K562 (cell line): ENCODE measurements at regions not wholly inside any gene's neighbourhood (a gene's known extent, or its start where the extent isn't known, plus 50 kb on each side); places are given as distances from the start of the nearest gene placed in this dataset.

Source experiments
- ATAC-seq: fragments of 200-7000 bp; cut with Tn5 transposase; 3 replicates; pipeline ENCODE4 v1.9.1; 2020; ENCODE audit warnings: moderate library complexity
- BruUV-seq: library from RNA; stranded (reverse); fragments of 400-500 nt; replicated peaks from 2 replicates; lab custom pipeline; 2021; lab: Mats Ljungman, UMichigan
- CTCF ChIA-PET: fragments of 300-600 bp; formaldehyde crosslinking; extraction: SDS; loops from one replicate; lab custom pipeline; 2021; ENCODE audit warnings: low intra/inter-chr PET ratio; lab: Yijun Ruan, JAX
- POLR2A ChIA-PET: fragments of 300-600, 350-650 bp; sonication (Branson Sonifier 250); formaldehyde crosslinking; extraction: SDS; loops from one replicate; lab custom pipeline; 2021; ENCODE audit warnings: antibody characterized with exemption, inconsistent platforms; lab: Yijun Ruan, JAX
- DNase-seq, 4 experiments: peaks; one replicate each; pipeline versions ENCODE4 v3.0.0 to v3.0.0-alpha.2; 2011 to 2018; ENCODE audit warnings: low spot score in 3 of 4, mixed read lengths in 3 of 4; ENCODE audit errors: extremely low read depth in 1 of 4
- FAIRE-seq: peaks from 2 replicates; lab custom pipeline; 2011; peaks lifted over from hg19 to GRCh38; lab: Jason Lieb, UNC
- H2AFZ ChIP-seq: 2 replicates; pipeline ENCODE4 v1.6.0; 2011; ENCODE audit warnings: low read depth, low read length, control low read depth, inconsistent platforms
- H3K27ac ChIP-seq: fragments of 200-600 bp; 3 replicates; pipeline ENCODE4 v1.8.0; 2011; ENCODE audit warnings: low read depth, mild to moderate bottlenecking, control low read depth, inconsistent platforms, low read length, moderate library complexity, mixed read lengths; ENCODE audit errors: extremely low read depth
- H3K27me3 ChIP-seq, 2 experiments: fragments of 300-600 bp in 1 of 2; 2 replicates in 1 of 2; 3 replicates in 1 of 2; pipeline versions ENCODE4 v1.6.0 to v1.8.0; 2011; ENCODE audit warnings: inconsistent platforms in 2 of 2, low read length in 2 of 2, mild to moderate bottlenecking in 1 of 2, mixed read lengths in 1 of 2, moderate library complexity in 1 of 2; ENCODE audit not compliant: control insufficient read depth in 2 of 2, insufficient read depth in 2 of 2
- H3K36me3 ChIP-seq: fragments of 300-600 bp; 3 replicates; pipeline ENCODE4 v1.8.0; 2011; ENCODE audit warnings: mild to moderate bottlenecking, low read length, inconsistent platforms; ENCODE audit not compliant: control insufficient read depth, insufficient read depth
- H3K4me1 ChIP-seq, 2 experiments: fragments of 200-600 bp in 1 of 2; replicated peaks in 1 of 2; 2 replicates in 1 of 2; 3 replicates in 1 of 2; pipeline versions ENCODE4 v1.5.1 to v1.8.0; 2011; ENCODE audit warnings: inconsistent platforms in 2 of 2, low read length in 2 of 2, mild to moderate bottlenecking in 1 of 2, mixed read lengths in 1 of 2, moderate library complexity in 1 of 2; ENCODE audit not compliant: control insufficient read depth in 2 of 2, insufficient read depth in 2 of 2
- H3K4me2 ChIP-seq: 2 replicates; pipeline ENCODE4 v1.6.1; 2011; ENCODE audit warnings: low read length, control low read depth, inconsistent platforms, mixed read lengths; ENCODE audit not compliant: insufficient read depth
- H3K4me3 ChIP-seq: fragments of 200-600 bp; sonication (generic), shearing (Covaris generic); 2 replicates; pipeline ENCODE4 v1.5.1; 2016; ENCODE audit warnings: control low read depth, inconsistent platforms
- H3K79me2 ChIP-seq: fragments of 200-600 bp; 3 replicates; pipeline ENCODE4 v1.8.0; 2011; ENCODE audit warnings: low read length, inconsistent platforms; ENCODE audit not compliant: control insufficient read depth, insufficient read depth
- H3K9ac ChIP-seq, 2 experiments: 2 replicates each; pipeline versions ENCODE4 v1.6.0 to v1.6.1; 2011; ENCODE audit warnings: low read depth in 2 of 2, low read length in 2 of 2, control low read depth in 1 of 2, inconsistent platforms in 1 of 2, mild to moderate bottlenecking in 1 of 2, mixed read lengths in 1 of 2; ENCODE audit not compliant: insufficient read depth in 1 of 2
- H3K9me1 ChIP-seq: one replicate; pipeline ENCODE4 v1.6.0; 2011; ENCODE audit warnings: inconsistent platforms, mild to moderate bottlenecking, low read length, moderate library complexity; ENCODE audit not compliant: control insufficient read depth, insufficient read depth
- H3K9me3 ChIP-seq: replicated peaks from 2 replicates; pipeline ENCODE4 v1.5.1; 2011; ENCODE audit warnings: low read depth, low read length, inconsistent platforms; ENCODE audit not compliant: control insufficient read depth, insufficient read depth
- H4K20me1 ChIP-seq: replicated peaks from 2 replicates; pipeline ENCODE4 v1.6.1; 2011; ENCODE audit warnings: low read length, inconsistent platforms, mixed read lengths; ENCODE audit not compliant: control insufficient read depth, insufficient read depth
- BHLHE40 ChIP-seq: IDR thresholded peaks from 2 replicates; pipeline ENCODE4 v1.6.1; 2011; ENCODE audit warnings: low read length, improper control_type of control experiment
- CBFB ChIP-seq: sonication (generic); formaldehyde crosslinking; IDR thresholded peaks from 2 replicates; pipeline ENCODE4 v1.4.0; 2020; ENCODE audit warnings: mild to moderate bottlenecking, missing genetic modification reagents
- ERF ChIP-seq: fragments of 450-650 bp; formaldehyde crosslinking; IDR thresholded peaks from 2 replicates; pipeline ENCODE4 v1.4.0; 2020; ENCODE audit warnings: mild to moderate bottlenecking, mixed read lengths
- MTA2 ChIP-seq: fragments of 450-650 bp; IDR thresholded peaks from 2 replicates; pipeline ENCODE4 v1.6.1; 2016; ENCODE audit warnings: low read depth
- ZC3H4 ChIP-seq: sonication (generic); formaldehyde crosslinking; IDR thresholded peaks from 2 replicates; pipeline ENCODE4 v1.9.0; 2021; ENCODE audit warnings: missing genetic modification reagents, borderline replicate concordance
- ZNF146 ChIP-seq: IDR thresholded peaks from one replicate; pipeline ENCODE4 v1.6.1; 2018; ENCODE audit warnings: missing compliant biosample characterization; ENCODE audit not compliant: unreplicated experiment
- ZNF408 ChIP-seq: fragments of 250-450 bp; sonication (Bioruptor Pico); IDR thresholded peaks from 2 replicates; pipeline ENCODE4 v1.4.0; 2020; ENCODE audit warnings: low read depth, mild to moderate bottlenecking, moderate library complexity
- ZNF707 ChIP-seq: fragments of 250-450 bp; sonication (Bioruptor Pico); conservative IDR thresholded peaks from 2 replicates; pipeline ENCODE4 v1.8.0; 2022; ENCODE audit warnings: inconsistent platforms, mild to moderate bottlenecking, moderate library complexity
- WGBS: fragments of 100-300 bp; shearing (Covaris generic); methylation state at CpG from one replicate; pipeline ENCODE4 v1.1.6; 2016; ENCODE audit warnings: low coverage, mixed read lengths; ENCODE audit not compliant: insufficient coverage; ENCODE audit errors: missing lambda C conversion rate; 5-methylcytosine and 5-hydroxymethylcytosine counted together
- in situ Hi-C: fragments of 300-500 bp; cut with MboI; formaldehyde crosslinking; loops from 4 replicates; pipeline ENCODE4 v1.15.0; 2018; ENCODE audit warnings: inconsistent platforms, mixed read lengths
- intact Hi-C: fragments of 100-400 bp; cut with micrococcal nuclease; formaldehyde crosslinking; loops from 2 replicates; pipeline ENCODE4 v1.14.2; 2022
- TF ChIP-seq, protein P1 (sequence below): fragments of 450-650 bp; IDR thresholded peaks from 2 replicates; pipeline ENCODE4 v1.6.1; 2016; ENCODE audit warnings: antibody characterized with exemption
- TF ChIP-seq, protein P2 (sequence below): fragments of 200-400 bp; formaldehyde crosslinking; IDR thresholded peaks from 2 replicates; pipeline ENCODE4 v1.6.1; 2017; ENCODE audit warnings: mild to moderate bottlenecking, low read depth, low read length, moderate library complexity
- TF ChIP-seq, protein P3 (sequence below): fragments of 250-450 bp; sonication (Bioruptor Pico); IDR thresholded peaks from 2 replicates; pipeline ENCODE4 v1.8.0; 2022; ENCODE audit warnings: inconsistent platforms

DNA sequence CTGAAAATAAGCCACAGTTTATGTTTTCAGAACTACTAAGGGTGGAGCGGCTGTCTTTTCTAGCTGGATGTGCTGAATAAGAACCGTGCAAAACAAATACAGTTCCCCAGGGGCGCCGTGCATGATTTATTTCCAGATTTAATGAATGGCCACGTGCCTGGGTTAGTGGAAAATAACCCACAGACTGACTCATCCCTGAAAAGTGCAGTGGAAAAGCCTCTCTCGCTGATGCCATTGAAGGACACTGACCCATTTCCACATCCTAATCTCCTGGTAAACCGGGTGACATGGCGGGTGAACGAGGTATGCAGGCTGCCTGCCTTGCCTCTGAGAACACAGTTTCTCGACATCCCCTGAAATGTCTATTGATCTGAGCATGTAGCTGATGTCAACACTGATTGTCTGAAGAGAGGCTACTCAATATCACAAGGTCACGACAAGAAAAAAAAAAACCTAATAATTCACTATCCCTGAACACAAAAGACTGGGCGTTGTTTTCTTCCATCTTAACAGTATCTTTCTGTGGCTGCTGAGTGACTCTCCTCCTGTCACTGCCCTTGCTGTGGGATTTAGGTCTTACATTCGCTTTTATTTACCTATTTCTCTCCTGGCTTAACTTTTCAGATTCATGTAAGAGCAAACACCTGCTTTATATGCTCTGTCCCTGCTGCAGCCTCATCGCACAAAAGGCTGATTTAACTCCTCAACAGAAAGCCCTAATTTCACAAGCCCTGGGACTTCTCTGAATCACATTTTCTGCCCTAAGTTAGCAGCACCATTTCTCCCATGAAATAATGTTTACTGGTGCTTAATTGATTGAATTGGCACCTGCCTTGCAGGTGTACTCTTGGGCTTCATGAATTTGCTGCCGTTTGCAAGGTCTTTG is 76.9 kb upstream of the SCOC start (continued):
- TF ChIP-seq, protein P1, sequence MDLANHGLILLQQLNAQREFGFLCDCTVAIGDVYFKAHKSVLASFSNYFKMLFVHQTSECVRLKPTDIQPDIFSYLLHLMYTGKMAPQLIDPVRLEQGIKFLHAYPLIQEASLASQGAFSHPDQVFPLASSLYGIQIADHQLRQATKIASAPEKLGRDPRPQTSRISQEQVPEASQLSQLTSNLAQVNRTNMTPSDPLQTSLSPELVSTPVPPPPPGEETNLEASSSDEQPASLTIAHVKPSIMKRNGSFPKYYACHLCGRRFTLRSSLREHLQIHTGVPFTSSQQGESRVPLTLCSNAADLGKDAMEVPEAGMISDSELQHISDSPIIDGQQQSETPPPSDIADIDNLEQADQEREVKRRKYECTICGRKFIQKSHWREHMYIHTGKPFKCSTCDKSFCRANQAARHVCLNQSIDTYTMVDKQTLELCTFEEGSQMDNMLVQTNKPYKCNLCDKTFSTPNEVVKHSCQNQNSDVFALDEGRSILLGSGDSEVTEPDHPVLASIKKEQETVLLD, result no peak
- TF ChIP-seq ZNF408 (no peak), ZNF707 (CRISPR knock-in tag) (no peak), MTA2 (no peak), ERF (CRISPR knock-in tag) (no peak), BHLHE40 (no peak), ZC3H4 (CRISPR knock-in tag) (no peak)

DNA sequence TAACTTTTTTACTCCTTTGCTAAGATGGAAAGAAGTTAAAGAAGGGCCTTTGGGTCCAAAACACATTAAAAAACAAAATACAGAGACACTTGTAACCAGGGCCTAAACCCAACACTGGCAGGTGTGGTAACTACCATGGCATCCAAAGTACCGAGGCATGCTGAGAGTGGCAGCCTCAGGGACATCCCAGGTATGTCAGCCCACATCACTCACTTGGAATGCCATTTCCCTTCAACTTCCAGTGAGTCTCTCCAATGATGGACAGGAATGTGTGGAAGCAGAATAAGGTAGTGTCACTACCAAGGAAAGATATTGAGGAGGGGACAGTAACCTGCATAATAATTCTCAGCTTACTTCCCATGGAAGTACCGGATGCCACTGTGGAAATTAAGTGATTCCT is 79.5 kb upstream of the SCOC start:
- 0% methylated on average over 2 of the region's 2 CpGs for WGBS
- ChIA-PET CTCF (no interaction called here), POLR2A (no interaction called here)
- no peak for ATAC-seq
- Histone ChIP-seq H3K9me3 (no peaks in the 10 kb centered on the region), H3K9me1 (no peaks in the 10 kb centered on the region), H2AFZ (no peak overlapping the region), H3K9ac (no peak overlapping the region), H3K36me3 (no peaks in the 10 kb centered on the region), H3K27me3 (peaks cover 5 to 9% of the 10 kb centered on the region in 2 experiments; a peak in 2 of 5 replicates), H3K4me1 (no peaks in the 10 kb centered on the region), H3K4me2 (no peak overlapping the region), H3K4me3 (no peak overlapping the region), H3K27ac (no peak overlapping the region), H4K20me1 (no peaks in the 10 kb centered on the region), H3K79me2 (no peaks in the 10 kb centered on the region)
- no peak for DNase-seq
- intact Hi-C loops, result no loop called here
- no peak for TF ChIP-seq ZNF146 (CRISPR knock-in tag)
- TF ChIP-seq, protein P2, sequence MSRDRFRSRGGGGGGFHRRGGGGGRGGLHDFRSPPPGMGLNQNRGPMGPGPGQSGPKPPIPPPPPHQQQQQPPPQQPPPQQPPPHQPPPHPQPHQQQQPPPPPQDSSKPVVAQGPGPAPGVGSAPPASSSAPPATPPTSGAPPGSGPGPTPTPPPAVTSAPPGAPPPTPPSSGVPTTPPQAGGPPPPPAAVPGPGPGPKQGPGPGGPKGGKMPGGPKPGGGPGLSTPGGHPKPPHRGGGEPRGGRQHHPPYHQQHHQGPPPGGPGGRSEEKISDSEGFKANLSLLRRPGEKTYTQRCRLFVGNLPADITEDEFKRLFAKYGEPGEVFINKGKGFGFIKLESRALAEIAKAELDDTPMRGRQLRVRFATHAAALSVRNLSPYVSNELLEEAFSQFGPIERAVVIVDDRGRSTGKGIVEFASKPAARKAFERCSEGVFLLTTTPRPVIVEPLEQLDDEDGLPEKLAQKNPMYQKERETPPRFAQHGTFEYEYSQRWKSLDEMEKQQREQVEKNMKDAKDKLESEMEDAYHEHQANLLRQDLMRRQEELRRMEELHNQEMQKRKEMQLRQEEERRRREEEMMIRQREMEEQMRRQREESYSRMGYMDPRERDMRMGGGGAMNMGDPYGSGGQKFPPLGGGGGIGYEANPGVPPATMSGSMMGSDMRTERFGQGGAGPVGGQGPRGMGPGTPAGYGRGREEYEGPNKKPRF, result no peak
- no peak for TF ChIP-seq CBFB (CRISPR knock-in tag)
- TF ChIP-seq, protein P3, sequence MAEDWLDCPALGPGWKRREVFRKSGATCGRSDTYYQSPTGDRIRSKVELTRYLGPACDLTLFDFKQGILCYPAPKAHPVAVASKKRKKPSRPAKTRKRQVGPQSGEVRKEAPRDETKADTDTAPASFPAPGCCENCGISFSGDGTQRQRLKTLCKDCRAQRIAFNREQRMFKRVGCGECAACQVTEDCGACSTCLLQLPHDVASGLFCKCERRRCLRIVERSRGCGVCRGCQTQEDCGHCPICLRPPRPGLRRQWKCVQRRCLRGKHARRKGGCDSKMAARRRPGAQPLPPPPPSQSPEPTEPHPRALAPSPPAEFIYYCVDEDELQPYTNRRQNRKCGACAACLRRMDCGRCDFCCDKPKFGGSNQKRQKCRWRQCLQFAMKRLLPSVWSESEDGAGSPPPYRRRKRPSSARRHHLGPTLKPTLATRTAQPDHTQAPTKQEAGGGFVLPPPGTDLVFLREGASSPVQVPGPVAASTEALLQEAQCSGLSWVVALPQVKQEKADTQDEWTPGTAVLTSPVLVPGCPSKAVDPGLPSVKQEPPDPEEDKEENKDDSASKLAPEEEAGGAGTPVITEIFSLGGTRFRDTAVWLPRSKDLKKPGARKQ (CRISPR knock-in tag), result no peak
- in situ Hi-C loops, result no loop called here
- no peak for FAIRE-seq
- no TSS peak for BruUV-seq
